HG02973 (cell line): ENCODE measurements at regions not wholly inside any gene's neighbourhood (a gene's known extent, or its start where the extent isn't known, plus 50 kb on each side); places are given as distances from the start of the nearest gene placed in this dataset.
"Not testable (repeated sequence)": the region's sequence is repeated elsewhere in the genome, so short reads cannot be mapped to it uniquely, and the experiment has no call there.

Experiments
- ATAC-seq: cut with Tn5 transposase; IDR thresholded peaks from one replicate; pipeline ENCODE4 v1.9.1; 2021; ENCODE audit warnings: moderate library complexity; ENCODE audit not compliant: unreplicated experiment

DNA sequence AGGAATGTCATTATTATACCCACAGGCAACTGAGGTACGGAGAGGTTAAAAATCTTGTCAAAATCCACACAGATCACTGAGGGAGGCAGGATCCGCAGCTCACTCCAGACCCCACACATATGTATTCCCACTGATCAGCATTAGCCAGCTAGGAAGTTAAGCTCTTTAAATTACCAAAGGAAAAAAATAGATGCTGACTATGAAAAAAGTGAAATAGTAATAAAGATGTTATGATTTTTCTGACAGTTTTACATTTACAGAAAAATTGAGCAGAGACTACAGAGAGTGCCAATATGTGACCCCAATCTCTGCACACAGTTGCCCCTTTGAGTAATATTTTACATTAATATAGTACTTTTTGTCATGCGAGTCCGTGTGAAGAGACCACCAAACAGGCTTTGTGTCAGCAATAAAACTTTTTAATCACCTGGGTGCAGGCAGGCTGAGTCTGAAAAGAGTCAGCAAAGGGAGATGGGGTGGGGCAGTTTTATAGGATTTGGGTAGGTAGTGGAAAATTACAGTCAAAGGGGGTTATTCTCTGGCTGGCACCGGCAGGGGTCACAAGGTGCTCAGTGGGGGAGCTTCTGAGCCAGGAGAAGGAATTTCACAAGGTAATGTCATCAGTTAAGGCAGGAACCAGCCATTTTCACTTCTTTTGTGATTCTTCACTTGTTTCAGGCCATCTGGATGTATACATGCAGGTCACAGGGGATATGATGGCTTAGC lies 61.9 kb upstream of the NAA35 start:
- ATAC-seq, result not testable (repeated sequence)

DNA sequence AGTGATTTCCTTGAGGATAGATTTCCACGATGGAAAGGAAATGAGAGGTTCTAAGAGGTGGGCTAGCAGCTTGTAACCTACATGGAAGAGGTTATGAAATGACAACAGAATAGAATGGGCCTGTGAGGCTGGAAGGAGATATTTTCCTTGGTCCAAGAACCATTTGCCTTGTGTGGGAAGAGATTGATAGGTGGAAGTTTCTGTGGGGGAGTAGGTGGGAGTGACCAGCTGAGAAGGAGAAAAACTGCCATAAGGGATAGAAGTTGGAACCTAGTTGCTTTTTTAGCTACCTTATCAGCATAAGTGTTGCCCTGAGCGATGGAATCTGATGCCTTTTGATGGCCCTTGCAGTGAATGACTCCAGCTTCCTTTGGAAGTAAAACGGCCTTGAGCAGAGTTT lies 60.4 kb upstream of the NAA35 start:
- not testable (repeated sequence) for ATAC-seq

- ATAC-seq, result no peak
Measured at GRCh38 chr9:85884256-85884655, 56.7 kb upstream of the NAA35 start.

DNA sequence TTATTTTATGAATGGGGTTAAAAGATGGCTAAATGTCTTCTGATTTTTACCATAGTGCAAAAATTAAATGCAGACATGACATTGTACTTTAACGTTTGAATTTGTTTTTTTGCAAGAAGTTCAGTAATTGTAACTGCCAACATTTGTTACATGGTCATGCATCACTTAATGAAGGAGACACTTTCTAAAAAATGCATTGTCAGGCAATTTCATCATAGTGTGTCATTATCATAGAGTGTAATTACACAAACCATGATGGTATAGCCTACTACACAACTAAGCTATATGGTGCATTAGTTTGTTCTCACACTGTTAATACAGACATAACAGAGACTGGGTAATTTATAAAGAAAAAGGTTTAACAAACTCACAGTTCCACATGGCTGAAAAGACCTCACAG lies 50.0 kb upstream of the NAA35 start:
- ATAC-seq, result no peak
